GM12874 (cell line): ENCODE measurements at regions not wholly inside any gene's neighbourhood (a gene's known extent, or its start where the extent isn't known, plus 50 kb on each side); places are given as distances from the start of the nearest gene placed in this dataset.

Source experiments
- TF ChIP-seq, protein P1 (sequence below): IDR thresholded peaks from 2 replicates; pipeline ENCODE4 v1.5.1; 2011; ENCODE audit warnings: low read depth, mild to moderate bottlenecking, control low read depth, low read length, moderate library complexity; ENCODE audit not compliant: insufficient read depth

DNA sequence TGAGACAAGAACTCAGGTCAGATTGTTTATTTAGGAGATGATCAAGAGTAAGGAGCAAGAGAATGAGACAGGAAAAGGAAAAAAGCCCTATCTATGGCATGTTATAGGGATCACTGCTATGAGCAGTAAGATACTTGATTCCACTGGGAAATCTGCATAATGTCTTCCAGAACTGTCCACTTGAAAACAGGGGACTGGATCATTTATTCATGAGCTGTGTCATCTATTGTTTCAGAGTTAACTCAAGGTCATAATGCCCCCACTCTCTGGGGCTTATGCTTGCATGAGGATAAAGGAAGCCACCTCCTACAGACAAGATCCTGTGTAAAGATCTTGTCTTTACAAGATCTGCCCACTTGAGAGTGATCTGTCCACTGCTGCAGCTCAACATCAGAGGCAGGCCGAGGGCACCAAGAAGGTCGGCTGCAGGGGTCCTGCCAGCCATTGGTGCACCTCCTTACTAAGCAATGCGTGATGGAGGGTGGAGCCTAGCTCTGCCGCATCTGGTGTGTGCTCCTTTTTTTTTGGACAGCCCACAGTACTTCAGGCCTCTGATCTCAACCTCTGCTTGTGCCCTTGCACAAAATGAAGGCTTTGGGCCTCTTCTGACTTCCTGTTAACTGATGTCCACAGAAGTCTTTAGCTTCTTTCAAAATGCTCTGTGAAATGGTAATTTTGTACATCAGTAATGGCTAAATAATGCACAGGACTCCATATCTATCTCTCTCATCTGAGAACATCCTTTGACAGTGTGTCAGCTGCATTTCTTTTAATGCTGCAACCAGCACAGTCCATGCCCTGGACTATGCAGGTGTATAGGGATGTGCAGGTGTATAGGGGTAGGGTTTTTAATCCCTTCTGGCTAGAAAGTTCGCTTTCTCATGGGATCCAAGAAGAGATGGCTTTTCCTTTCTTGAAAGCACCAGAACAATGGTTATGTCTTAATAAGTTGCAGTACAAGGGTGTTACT, 95.9 kb upstream of the TRPC3 start:
- TF ChIP-seq, protein P1, sequence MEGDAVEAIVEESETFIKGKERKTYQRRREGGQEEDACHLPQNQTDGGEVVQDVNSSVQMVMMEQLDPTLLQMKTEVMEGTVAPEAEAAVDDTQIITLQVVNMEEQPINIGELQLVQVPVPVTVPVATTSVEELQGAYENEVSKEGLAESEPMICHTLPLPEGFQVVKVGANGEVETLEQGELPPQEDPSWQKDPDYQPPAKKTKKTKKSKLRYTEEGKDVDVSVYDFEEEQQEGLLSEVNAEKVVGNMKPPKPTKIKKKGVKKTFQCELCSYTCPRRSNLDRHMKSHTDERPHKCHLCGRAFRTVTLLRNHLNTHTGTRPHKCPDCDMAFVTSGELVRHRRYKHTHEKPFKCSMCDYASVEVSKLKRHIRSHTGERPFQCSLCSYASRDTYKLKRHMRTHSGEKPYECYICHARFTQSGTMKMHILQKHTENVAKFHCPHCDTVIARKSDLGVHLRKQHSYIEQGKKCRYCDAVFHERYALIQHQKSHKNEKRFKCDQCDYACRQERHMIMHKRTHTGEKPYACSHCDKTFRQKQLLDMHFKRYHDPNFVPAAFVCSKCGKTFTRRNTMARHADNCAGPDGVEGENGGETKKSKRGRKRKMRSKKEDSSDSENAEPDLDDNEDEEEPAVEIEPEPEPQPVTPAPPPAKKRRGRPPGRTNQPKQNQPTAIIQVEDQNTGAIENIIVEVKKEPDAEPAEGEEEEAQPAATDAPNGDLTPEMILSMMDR: no peak

DNA sequence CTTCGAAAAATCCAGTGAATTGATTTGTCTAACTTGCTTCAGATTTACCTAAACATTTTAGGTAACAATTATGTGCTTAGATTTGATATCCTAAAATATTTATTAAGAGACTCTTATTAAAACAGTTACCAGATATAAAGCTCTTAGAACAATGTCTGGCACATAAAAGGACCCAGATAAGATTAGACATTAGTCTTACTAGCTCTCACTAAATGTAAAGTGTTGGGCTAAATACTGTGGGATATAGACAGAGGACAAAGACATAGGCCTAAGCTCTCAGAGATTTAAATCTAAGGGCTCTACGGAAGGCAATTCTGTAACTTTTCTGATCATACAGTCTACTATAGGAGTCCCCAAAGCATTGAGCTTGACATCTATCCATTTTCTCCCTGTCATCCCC, 94.4 kb upstream of the TRPC3 start:
- TF ChIP-seq, protein P1: no peak

DNA sequence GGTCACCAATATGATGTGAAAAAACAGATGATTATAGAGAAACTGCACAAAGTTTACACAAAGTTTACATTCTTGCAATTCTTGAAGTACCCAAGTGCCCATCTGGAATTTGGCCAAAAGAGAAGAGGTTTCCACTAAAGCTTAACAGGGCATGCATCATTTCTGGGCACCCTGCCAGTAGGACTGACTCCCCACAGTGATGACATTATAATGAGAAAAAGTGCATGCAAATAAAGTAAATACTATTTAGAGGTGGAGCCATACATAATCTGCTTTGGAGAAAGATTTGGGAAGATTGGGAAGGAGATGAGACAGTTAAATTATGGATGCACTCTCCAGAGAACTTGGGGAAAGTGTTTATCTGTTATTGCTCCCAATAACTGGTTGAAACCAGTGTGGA, 93.7 kb upstream of the TRPC3 start:
- TF ChIP-seq, protein P1: no peak

GRCh38 chr4:122044501-122044900, 92.6 kb upstream of the TRPC3 start:
- TF ChIP-seq, protein P1: no peak

DNA sequence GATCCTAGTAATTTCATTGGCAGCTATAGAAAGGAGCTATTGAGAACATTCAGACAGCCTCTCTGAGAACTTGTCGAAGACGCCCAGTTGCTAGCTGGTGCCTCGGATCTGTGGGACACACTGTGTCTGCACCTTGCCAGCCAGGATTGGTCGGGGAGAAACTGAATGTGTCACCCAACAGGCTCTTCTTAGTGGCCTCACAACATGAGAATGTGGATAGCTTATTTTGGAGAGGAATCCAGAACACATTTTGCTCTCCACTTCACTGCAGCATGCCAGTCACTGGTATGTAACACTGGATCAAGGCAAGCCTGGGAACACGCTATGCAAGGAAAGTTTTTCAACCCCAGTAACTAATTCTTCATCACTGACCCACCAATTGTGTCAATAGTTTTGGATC, 89.5 kb upstream of the TRPC3 start:
- TF ChIP-seq, protein P1: no peak

GRCh38 chr4:122038896-122039295, 87.0 kb upstream of the TRPC3 start:
- TF ChIP-seq, protein P1: no peak

DNA sequence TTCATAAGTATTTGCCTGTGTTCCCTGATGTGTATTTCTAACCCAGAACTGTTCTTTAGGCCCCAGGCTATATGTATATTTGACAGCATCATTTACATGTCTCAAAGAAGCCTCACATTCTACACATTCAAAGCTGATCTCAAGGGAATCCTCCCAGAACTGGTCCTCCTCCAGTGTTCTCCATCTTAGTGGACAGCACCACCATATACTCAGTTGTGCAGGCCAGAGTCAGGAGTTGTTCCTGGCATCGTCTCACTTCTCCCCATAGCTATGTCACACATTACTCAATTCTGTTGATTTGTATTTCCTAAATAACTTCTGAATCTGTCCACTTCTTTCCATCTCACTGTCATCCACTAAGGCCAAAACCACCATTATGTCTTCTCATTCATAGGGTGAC, 82.8 kb upstream of the TRPC3 start:
- TF ChIP-seq, protein P1: no peak
